BE2C (cell line): ENCODE measurements at regions not wholly inside any gene's neighbourhood (a gene's known extent, or its start where the extent isn't known, plus 50 kb on each side); places are given as distances from the start of the nearest gene placed in this dataset.

ENCODE experiments used
- DNase-seq: peaks from one replicate; pipeline ENCODE4 v3.0.0-alpha.2; 2020
- H3K27me3 ChIP-seq: fragments of 250-450 bp; sonication (Bioruptor Pico); 2 replicates; pipeline ENCODE4 v1.5.1; 2020; ENCODE audit warnings: mild to moderate bottlenecking
- H3K36me3 ChIP-seq: fragments of 250-450 bp; sonication (Bioruptor Pico); 2 replicates; pipeline ENCODE4 v1.5.1; 2020; ENCODE audit warnings: mild to moderate bottlenecking
- H3K4me1 ChIP-seq: fragments of 250-450 bp; sonication (Bioruptor Pico); 2 replicates; pipeline ENCODE4 v1.5.1; 2020
- H3K4me3 ChIP-seq: 2 replicates; pipeline ENCODE4 v1.5.1; 2011; ENCODE audit warnings: low read depth, low read length
- H3K9me3 ChIP-seq: fragments of 250-450 bp; sonication (Bioruptor Pico); 2 replicates; pipeline ENCODE4 v1.5.1; 2020
- CTCF ChIP-seq: IDR thresholded peaks from 2 replicates; pipeline ENCODE4 v1.5.1; 2012; ENCODE audit warnings: mild to moderate bottlenecking, low read depth, low read length

GRCh38 chr3:159413319-159413718, 575.3 kb upstream of the IL12A start:
- no peak overlapping the region for H3K4me3 ChIP-seq
- H3K4me1 ChIP-seq, result no peaks in the 10 kb centered on the region
- H3K36me3 ChIP-seq, result no peaks in the 10 kb centered on the region
- TF ChIP-seq CTCF, result no peak
- no peak for DNase-seq
- H3K27me3 ChIP-seq, result no peaks in the 10 kb centered on the region
- no peaks in the 10 kb centered on the region for H3K9me3 ChIP-seq

- H3K4me1 ChIP-seq, result no peaks in the 10 kb centered on the region
Measured at GRCh38 chr3:159416856-159417255, 571.8 kb upstream of the IL12A start.

GRCh38 chr3:159417761-159418160, 570.9 kb upstream of the IL12A start:
- Histone ChIP-seq H3K4me3 (no peak overlapping the region), H3K27me3 (no peaks in the 10 kb centered on the region), H3K4me1 (no peaks in the 10 kb centered on the region), H3K9me3 (no peaks in the 10 kb centered on the region), H3K36me3 (no peaks in the 10 kb centered on the region)
- TF ChIP-seq CTCF, result no peak
- no peak for DNase-seq

More at GRCh38 chr3:159416856-159417255, 571.8 kb upstream of the IL12A start:
- TF ChIP-seq CTCF, result no peak
- H3K4me3 ChIP-seq, result no peak overlapping the region
- H3K9me3 ChIP-seq, result no peaks in the 10 kb centered on the region
- H3K36me3 ChIP-seq, result no peaks in the 10 kb centered on the region
- H3K27me3 ChIP-seq, result no peaks in the 10 kb centered on the region
- DNase-seq, result no peak

GRCh38 chr3:159418571-159419526, 569.8 kb upstream of the IL12A start:
- Histone ChIP-seq H3K4me3 (no peak overlapping the region), H3K27me3 (no peaks in the 10 kb centered on the region), H3K4me1 (no peaks in the 10 kb centered on the region), H3K36me3 (no peaks in the 10 kb centered on the region), H3K9me3 (no peaks in the 10 kb centered on the region)
- DNase-seq, result no peak
- TF ChIP-seq CTCF, result no peak

GRCh38 chr3:159429702-159430101, 558.9 kb upstream of the IL12A start:
- H3K4me3 ChIP-seq, result no peak overlapping the region
- no peak for DNase-seq
- TF ChIP-seq CTCF, result no peak
- H3K27me3 ChIP-seq, result no peaks in the 10 kb centered on the region
- no peaks in the 10 kb centered on the region for H3K9me3 ChIP-seq
- H3K4me1 ChIP-seq, result no peaks in the 10 kb centered on the region
- no peaks in the 10 kb centered on the region for H3K36me3 ChIP-seq

GRCh38 chr3:159432682-159433340, 555.8 kb upstream of the IL12A start:
- Histone ChIP-seq H3K36me3 (no peaks in the 10 kb centered on the region), H3K4me3 (no peak overlapping the region), H3K9me3 (no peaks in the 10 kb centered on the region), H3K4me1 (no peaks in the 10 kb centered on the region), H3K27me3 (no peaks in the 10 kb centered on the region)
- no peak for DNase-seq
- TF ChIP-seq CTCF, result no peak
